ENCODE measurements at regions not wholly inside any gene's neighbourhood (a gene's known extent, or its start where the extent isn't known, plus 50 kb on each side); places are given as distances from the start of the nearest gene placed in this dataset.

- no peak for DNase-seq (ENCODE audit: low read depth)
Measured at GRCh38 chr6:44715188-44715587, 327.7 kb downstream of the CDC5L start.

- DNase-seq (ENCODE audit: low read depth), result no peak
Measured at GRCh38 chr6:44715925-44716324, 328.4 kb downstream of the CDC5L start.

GRCh38 chr6:44717431-44717830 lies 329.9 kb downstream of the CDC5L start:
- no peak for DNase-seq (ENCODE audit: low read depth)

- DNase-seq (ENCODE audit: low read depth), result no peak
Measured at GRCh38 chr6:44721954-44722578, 334.6 kb downstream of the CDC5L start.

- DNase-seq (ENCODE audit: low read depth), result no peak
Measured at GRCh38 chr6:44722736-44723135, 335.2 kb downstream of the CDC5L start.

DNA sequence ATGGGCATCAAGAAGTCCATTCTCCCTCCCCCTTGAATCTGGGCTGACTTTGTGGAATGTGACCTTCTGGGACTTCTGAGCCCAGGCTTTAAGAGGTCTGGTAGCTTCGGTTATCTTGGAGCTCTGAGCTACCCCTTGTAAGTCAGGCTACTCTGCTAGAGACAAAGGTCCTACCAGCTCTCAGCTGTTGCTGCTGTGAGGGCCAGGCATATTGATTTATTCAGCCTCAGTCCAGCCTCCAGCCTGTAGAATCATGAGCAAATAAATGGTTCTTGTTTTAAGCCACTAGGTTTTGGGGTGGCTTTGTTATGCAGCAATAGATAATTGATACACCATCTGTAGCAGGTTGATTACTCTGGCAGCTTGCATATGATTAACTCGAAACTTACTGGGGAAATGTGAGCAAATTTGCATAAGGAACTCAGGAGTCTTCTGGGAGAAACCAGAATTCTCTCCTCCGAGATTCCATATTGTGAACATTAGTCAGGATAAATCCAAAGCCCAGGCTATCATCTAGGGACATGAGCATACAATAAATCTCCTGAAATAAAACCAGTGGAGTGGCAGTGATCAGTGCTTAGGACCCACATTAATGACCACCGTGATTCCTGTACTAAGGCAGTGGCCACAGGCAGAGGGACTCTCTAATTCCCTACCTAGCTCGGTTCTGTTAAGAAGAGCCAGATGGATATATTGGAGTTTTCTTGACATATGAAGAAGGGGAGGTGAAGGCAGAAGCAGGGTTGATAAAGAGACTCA lies 336.1 kb downstream of the CDC5L start:
- no peak for DNase-seq (ENCODE audit: low read depth)

- DNase-seq (ENCODE audit: low read depth), result no peak
Measured at GRCh38 chr6:44725070-44725469, 337.6 kb downstream of the CDC5L start.

DNA sequence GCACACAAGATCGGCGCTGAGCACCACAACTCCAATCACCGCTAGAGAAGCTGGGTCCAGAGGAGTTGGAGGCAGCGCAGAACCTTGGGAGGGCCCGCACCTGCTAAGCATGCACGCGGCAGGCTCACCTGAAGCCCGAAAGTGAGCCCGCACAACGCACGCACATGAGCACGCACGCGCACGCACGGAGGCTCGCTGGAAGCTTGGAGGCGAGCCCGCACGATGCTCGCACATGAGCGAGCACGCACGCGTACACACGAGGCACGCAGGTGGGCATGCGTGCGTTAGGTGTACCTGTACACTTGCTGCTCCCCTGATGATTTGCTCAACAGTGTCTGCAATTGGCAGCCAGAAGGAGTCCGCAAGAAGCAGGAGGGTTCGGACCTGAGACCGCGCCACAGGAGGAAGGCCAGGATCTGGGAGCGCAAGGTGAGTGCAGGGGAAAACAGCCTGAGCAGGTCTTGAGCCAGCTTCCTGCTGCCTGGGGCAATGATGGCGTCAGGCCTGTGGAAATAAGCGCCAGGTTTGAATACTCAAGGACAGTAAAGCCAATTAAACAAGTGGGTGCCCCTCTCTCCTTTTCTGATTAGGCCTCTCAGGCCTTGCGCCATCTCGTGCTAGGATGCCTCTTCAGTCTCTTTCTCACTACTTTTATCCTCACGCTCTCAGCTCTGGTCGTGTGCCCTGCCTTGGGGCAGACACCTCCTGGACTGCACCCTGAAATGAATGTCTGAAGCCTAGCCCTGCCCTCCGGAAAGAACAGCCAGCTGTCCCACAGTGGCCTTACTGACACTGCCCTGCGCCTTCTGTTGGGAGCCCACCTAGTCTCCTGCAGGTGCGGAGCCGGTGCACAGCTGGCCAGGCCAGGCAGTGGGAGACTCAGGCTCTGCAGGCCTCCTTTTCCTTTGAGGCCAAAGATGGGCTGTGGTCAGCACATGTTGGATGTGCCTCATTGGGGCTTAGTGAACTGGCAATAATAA lies 340.4 kb downstream of the CDC5L start:
- no peak for DNase-seq (ENCODE audit: low read depth)

GRCh38 chr6:44730771-44731391 lies 343.4 kb downstream of the CDC5L start:
- no peak for DNase-seq (ENCODE audit: low read depth)

DNA sequence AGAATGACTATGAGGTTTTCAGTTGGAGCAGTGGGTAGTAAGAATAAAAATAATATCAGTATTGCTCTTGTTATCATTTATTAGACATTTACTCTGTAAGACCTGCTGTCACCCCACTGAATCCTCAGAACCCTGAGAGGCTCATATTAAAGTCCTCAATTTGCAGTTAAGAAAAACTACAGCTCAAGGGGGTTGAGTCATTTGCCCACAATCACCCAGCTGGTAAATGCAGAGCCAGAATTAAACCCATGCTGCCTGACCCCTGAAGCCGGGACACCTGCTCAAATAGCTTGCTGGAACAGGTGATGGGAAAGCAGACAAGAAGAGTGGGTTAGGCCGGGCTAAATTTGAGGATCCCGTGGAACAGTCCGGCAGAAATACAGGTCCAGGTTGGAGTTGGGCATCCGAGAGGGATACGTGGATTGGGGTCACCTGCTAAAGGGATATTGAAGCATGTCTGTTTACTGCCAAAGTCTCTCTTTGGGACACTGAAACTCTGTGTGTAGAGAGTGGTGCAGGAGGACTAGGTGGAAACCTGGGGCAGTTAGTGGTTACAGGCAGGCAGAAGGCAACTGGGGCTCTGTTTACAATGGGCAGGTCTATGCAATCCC lies 344.1 kb downstream of the CDC5L start:
- DNase-seq (ENCODE audit: low read depth), result no peak

DNA sequence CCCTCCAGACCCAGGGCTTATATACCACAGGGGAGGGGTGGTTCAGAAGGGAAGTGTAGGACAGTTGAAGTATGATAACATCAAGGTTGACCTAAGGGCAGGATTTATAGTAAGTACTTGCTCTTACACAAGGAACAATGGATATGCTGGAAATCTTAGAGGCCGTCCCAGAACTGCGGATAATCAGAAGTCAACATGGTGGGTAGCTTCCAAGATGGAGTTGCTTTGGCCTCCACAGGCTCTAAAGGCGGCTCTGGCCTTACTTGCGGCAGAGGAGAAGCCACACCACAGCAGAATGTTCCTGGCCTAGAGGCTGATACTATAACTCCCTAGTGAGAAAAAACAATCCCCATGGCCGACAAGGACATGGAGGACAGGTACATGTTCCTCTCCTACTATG lies 344.7 kb downstream of the CDC5L start:
- DNase-seq (ENCODE audit: low read depth), result no peak

DNA sequence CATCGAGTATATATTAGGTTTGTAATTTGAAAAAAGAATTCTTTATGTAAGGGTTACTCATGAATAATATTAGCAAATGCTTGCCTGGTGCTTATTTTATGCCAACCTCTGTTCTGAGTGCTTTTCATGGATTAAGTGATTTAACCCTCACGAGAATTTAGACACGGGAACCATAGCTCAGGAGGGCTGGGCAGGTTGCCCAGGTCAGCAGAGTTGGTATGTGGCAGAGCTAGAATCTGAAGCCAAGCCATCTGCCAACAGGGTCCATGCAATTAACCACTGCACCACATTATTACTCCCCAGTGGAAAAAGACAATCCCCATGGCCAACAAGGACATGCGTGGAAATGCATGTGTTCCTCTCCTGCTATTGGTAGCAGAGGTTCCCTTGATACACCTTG lies 345.6 kb downstream of the CDC5L start:
- DNase-seq (ENCODE audit: low read depth), result no peak

DNA sequence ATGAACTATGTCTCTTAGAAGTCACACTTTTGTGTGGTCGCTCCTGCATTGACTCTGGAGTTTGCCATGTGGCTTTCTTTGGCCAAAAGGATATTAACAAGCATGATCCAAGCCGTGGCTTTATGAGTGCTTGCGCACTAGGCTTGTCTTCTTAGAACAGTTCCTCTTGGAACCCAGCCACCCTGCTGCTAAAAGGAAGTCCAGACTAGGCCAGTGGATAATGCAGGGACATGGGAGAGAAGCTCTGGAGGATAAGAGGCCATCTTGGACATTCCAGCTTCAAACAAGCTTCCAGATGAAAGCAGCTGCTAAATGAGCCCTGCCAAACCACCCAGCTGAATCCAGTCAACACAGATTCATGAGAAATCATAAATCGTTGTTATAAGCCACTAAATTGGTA lies 346.4 kb downstream of the CDC5L start:
- no peak for DNase-seq (ENCODE audit: low read depth)

GRCh38 chr6:44734886-44735629 lies 347.6 kb downstream of the CDC5L start:
- DNase-seq (ENCODE audit: low read depth), result no peak

DNA sequence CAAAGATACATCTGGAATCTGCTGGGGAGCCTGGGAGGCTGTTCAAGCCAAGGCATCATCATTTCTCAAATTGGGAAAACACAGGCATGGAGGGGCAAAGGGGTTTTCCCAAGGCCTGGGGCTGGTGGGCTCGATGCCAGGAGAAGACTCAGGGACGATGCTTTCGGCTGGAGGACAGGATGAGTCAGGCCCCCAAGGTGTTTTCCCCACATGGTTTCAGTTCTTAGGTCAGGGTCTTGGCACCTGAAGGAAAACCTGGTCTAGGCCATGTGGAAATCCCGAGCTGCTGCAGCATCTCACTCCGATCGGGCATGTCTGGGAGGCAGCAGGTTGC lies 348.1 kb downstream of the CDC5L start:
- DNase-seq (ENCODE audit: low read depth), result no peak

DNA sequence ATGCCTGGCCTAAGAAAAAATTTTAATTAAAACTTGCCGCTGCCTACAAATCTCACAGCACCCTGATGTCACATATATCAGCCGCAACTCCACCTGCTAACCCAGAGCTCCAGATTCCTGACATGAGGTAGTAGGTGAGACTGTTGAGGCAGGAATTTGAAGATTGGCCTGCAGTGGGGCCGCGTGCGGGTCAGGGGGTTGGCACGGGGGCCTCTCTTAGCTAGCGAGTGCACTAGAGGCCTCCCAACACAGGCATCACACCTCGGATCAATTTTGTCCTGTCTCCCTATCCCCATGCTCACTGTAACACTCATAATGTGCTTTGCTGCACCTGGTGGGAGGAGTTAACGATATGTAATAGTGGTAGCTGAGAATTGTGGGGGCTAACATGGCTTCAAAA lies 349.8 kb downstream of the CDC5L start:
- no peak for DNase-seq (ENCODE audit: low read depth)

GRCh38 chr6:44737829-44738528 lies 350.5 kb downstream of the CDC5L start:
- DNase-seq (ENCODE audit: low read depth), result no peak

DNA sequence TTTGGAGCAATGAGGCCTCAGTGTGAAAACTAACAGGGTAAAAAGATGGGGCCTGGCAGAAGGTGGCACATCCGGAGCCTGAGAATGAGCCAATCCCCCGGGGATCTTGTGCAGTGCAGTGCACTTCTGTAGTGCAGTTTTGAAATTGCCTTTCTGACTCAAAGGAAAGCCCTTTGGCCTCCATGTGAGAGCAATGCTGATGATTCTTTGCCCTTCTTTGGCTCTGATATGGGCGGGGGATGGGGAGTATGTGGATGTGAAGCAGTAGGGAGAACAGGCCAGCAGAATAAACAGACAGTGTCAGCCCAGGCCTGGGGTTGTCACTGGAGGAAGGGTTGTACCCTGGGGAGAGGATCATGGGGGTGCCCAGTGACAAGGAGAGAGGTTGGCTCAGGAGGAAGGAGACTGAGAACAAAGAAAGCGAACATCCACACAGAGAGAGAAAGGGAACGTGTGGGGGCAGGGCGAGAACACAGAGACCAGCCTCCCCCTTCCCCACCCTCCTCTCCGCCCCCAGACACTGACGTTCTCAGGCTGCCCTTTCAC lies 351.2 kb downstream of the CDC5L start:
- DNase-seq (ENCODE audit: low read depth), result no peak

DNA sequence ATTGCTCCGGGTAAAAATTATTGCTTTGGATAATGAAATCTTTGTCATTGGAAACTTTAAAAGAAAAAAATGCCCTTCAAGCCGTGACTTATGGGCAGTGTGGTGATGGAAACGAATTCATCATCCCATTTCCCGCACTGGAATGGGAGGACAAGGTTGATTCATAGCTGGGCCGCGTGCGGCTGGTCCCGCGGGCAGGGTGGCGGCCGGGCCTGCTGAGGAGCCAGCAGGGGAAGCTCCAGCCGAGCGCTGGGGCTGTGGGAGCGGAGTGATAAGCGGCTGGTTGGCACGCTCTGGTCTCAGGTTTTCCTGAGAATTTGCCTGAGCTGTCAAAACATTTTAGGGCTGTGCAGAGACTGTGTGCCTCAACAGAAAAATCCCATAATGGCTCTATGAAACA lies 351.7 kb downstream of the CDC5L start:
- no peak for DNase-seq (ENCODE audit: low read depth)

GRCh38 chr6:44740566-44741120 lies 353.1 kb downstream of the CDC5L start:
- no peak for DNase-seq (ENCODE audit: low read depth)

Data from stimulated activated CD8-positive, alpha-beta memory T cell treated with anti-CD3 and anti-CD28 coated beads, Interleukin-12 subunit alpha, Interleukin-12 subunit beta, amount 100 ng/mL, for 4 hours (primary cell).